NOMO-1 treated with DMSO at 0.1 percent for 48 hours (cell line): ENCODE measurements at regions not wholly inside any gene's neighbourhood (a gene's known extent, or its start where the extent isn't known, plus 50 kb on each side); places are given as distances from the start of the nearest gene placed in this dataset.
"Not testable (repeated sequence)": the region's sequence is repeated elsewhere in the genome, so short reads cannot be mapped to it uniquely, and the experiment has no call there.

Experiments used
- DNase-seq: peaks from one replicate; lab custom pipeline; 2025; ENCODE audit not compliant: unreplicated experiment; lab: John Stamatoyannopoulos, UW

GRCh38 chr21:41612674-41613532, 104.9 kb upstream of the TMPRSS2 start:
- DNase-seq = no peak

GRCh38 chr21:41611966-41612606, 104.1 kb upstream of the TMPRSS2 start:
- peak; percentile 14 for DNase-seq

DNA sequence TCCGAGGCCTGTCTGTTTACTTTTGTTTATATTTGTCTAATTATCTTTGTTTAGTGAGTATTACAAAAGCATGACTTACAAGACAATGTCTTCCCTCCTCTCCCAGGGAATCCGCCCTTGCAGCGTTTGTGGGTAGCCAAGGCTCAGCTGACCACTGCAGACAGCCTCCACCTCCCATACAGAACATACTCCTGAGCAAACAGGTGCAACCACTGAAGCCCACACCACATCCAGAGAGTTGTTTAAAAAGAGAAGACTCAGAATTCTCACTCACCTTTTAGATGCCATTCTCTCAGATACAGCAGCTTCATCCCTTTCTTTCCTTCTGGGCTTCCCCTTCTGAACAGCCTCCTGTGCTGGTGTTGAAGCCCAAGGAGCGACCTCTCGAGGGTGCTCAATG, 103.5 kb upstream of the TMPRSS2 start:
- DNase-seq = no peak

GRCh38 chr21:41610840-41611115, 102.8 kb upstream of the TMPRSS2 start:
- DNase-seq = not testable (repeated sequence)

DNA sequence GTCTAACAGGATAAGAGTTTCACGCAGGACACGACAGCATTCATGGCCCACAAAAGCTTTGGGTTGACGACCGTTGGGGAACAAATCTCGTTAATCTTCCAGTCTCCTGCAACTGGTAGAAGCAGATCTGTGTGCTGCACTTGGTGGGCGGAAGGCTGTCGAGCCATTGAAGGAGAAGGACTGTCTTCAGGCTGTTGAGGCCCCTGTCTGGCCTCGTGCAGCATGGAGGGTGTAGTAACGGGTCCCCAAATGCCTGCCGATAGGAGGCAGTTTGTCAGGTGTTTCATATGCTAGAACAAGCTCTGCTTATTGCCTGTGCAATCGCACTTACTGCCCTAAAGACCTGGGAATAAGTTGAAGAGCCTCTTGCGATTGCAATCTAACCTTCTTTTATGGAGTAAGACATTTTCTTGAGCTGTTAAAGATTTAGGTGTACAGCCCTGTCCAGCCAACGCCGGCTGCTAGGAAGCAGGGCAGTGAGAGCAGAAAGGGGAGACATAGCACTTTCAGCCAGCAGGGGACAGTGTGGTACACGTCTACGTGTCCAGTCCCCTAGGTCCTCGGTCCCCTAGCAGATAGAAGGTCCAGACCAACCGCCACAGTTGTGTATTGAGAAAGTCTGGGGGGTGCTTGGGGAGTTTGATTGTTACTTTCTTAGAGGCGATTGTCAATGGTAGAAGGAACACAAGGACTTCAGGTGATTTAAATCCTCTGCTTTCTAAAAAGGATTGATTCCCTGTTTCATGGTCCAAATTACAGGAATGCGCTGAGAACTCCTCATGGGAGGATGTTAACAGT, 102.3 kb upstream of the TMPRSS2 start:
- peak; percentile 53 for DNase-seq

DNA sequence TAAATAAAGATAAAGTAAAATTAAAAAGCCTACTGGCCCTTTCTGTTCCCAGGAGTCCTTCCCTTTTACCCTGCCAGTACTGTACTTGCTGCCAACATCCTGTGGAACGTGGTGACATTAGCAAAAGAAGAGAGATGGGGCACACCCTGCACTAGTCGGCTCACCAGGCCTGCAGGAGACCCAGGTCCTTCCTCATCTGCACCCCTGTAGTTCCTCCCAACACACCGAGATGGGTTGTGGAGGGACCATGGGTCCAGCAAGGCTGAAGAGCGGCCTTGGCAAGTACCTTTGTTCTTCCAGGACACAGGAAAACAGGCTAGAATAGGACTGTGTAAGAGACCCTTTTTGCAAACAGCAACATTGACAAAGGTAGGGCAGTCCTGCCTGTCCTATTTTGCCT, 98.7 kb upstream of the TMPRSS2 start:
- DNase-seq = no peak

GRCh38 chr21:41605934-41606285, 98.0 kb upstream of the TMPRSS2 start:
- no peak for DNase-seq

GRCh38 chr21:41605178-41605933, 97.4 kb upstream of the TMPRSS2 start:
- no peak for DNase-seq

DNA sequence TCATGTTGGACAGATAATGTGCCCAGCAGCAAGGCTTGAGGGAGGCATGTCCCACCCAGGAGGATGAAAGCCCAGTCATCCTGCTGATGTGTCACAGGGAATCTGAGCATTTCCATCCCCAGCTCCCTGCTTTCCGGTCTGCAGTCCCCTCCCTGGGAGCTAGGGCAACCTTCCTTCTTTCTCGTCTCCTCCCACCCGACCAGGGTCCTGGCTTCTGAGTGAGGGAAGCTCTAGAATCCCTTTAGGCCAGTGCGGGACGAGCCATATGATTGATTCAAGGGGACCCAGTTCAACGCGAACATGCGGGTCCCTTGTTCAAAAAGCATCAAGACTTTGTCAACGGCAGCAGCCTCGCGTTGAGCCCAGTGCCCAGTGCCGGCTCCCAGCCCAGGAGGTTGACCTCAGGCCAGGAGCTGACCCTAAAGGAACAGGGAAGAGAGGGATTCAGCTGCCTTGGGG, 96.7 kb upstream of the TMPRSS2 start:
- no peak for DNase-seq

- DNase-seq = no peak
Observed at GRCh38 chr21:41603476-41603875, 95.5 kb upstream of the TMPRSS2 start.

- DNase-seq = no peak
Observed at GRCh38 chr21:41602531-41602930, 94.6 kb upstream of the TMPRSS2 start.

- no peak for DNase-seq
Observed at GRCh38 chr21:41601573-41602368, 93.8 kb upstream of the TMPRSS2 start.

- DNase-seq = no peak
Observed at GRCh38 chr21:41600961-41601572, 93.1 kb upstream of the TMPRSS2 start.

- no peak for DNase-seq
Observed at GRCh38 chr21:41600556-41600955, 92.6 kb upstream of the TMPRSS2 start.

- DNase-seq = no peak
Observed at GRCh38 chr21:41600116-41600515, 92.2 kb upstream of the TMPRSS2 start.

DNA sequence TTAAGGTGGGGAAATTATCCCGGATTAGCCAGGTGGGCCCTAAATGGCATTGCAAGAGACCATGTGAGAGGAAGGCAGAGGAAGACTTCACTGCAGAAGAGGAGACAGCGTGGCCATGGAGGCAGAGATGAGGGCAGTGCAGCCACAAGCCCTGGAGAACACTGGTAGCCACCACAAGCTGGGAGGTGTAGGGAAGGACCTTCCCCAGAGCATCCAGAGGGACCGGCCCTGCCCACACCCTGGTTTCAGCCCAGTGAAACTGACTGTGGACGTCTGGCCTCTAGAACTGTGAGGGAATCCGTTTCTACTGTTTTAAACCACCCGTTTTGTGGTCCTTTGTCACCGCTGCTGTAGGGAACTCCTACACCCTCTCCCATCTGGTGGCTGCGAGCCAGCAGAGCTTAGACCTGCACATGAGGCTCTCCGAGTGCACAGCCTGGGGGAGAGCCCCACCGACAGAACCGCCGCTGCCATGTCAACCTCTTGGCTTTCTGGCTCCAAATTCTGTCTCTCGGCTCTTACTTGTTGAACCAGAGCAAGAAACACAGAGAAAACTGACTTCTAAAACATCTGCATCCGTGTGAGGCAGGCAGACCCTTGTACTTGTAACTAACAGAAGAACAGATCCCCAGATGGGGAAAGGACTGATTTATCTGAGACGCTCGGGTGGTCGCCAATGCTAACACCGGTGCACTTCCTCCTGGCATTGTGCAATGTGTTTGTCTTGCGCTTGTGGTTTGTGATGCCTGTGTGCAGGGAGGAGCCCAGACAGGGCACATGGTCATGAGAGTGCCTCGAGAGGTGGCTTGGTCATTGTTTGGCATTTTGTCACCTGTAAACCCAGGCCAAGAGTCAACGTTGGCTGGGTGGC, 90.8 kb upstream of the TMPRSS2 start:
- no peak for DNase-seq

DNA sequence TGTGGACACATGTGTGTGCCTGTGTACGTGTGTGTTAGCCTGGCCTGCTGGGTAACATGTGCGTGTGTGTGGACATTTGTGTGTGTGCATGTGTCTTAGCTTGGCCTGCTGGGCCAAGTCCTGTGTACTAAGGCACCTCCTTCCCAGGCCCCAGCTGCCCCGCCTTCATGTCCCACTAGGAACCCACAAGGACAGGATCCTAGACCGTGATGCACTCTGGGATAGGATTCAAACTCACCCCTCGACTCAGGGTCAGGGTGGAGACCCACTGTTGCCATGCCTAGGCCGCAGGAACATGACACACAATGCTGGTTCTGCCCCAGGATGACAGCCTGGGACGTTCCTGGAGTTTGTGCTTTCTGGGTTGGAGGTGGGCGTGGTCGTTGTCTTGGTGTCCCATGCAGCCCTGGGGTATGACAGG, 89.9 kb upstream of the TMPRSS2 start:
- DNase-seq = no peak

- DNase-seq = no peak
Observed at GRCh38 chr21:41597227-41597626, 89.3 kb upstream of the TMPRSS2 start.
